ENCODE measurements at regions not wholly inside any gene's neighbourhood (a gene's known extent, or its start where the extent isn't known, plus 50 kb on each side); places are given as distances from the start of the nearest gene placed in this dataset.

DNA sequence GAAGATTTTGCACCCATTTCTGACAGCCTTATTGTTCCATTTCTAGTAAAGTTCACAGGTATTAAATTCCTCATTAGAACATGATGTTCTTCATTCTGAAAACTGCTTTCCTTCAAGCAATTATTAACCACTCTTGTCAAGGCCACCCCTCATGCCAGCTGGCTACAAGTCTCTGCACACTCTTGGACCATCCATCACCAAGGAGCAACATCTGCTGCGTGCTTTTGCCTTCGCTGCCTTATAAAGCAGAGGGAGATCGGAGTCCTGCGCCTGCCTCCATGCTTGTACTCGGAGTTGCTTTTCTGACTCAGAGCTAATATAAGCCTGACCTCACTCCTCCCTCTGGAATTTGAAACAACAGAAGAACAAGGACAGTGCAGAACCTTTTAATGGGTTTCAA, 529.9 kb upstream of the DPP6 start:
- TF ChIP-seq POLR2AphosphoS5 (IDR thresholded peaks at IDR 0.05; ENCODE audit: low read depth, low read length), result no peak
- no peak for TF ChIP-seq POLR2A (IDR thresholded peaks at IDR 0.05; ENCODE audit: low read depth, low read length)
- no peak for TF ChIP-seq TAF1 (IDR thresholded peaks at IDR 0.05; ENCODE audit: borderline replicate concordance, low read depth, low read length)
